22Rv1 (cell line): ENCODE measurements at regions not wholly inside any gene's neighbourhood (a gene's known extent, or its start where the extent isn't known, plus 50 kb on each side); places are given as distances from the start of the nearest gene placed in this dataset.
A peak's percentile ranks its signal among the peaks of the same experiment; 100 is the strongest.

Source experiments
- CTCF ChIP-seq: fragments of 450-650 bp; IDR thresholded peaks from 2 replicates; pipeline ENCODE4 v1.5.1; 2017; ENCODE audit warnings: mild to moderate bottlenecking
- ZFX ChIP-seq: fragments of 450-650 bp; IDR thresholded peaks from 2 replicates; pipeline ENCODE4 v1.6.1; 2017; ENCODE audit warnings: antibody characterized with exemption, borderline replicate concordance

DNA sequence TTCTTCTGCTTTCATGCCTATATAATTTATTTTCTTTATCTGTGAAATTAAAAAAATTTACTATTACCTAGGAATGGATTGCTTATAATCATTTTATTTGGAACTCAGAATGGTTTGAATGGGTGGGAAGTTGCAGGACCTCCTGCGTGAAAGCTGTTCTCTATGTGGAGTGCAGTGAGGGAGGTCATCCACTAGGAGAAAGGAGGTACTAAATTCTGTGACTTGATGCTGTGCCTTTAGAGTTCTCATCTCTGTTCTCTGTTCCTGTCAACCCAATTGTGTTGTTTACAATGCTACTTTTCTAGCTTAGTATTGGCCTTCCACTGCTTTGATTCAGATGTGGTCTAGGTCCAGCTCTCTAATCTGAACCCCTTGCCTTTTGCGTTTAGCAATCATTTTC, 65.0 kb upstream of the HIVEP1 start:
- peak; percentile 9; the same call in 1 of the 2 replicates for TF ChIP-seq CTCF
- TF ChIP-seq ZFX: no peak
